Adrenal gland (tissue), 5 donors: ENCODE measurements at regions not wholly inside any gene's neighbourhood (a gene's known extent, or its start where the extent isn't known, plus 50 kb on each side); places are given as distances from the start of the nearest gene placed in this dataset.

Source experiments
- CTCF ChIP-seq, 6 experiments: fragments of 450-650 bp in 4 of 6; fragments of 200-600 bp in 2 of 6; sonication (generic) in 1 of 6; IDR thresholded peaks; 1 replicate in 5 of 6; 2 replicates in 1 of 6; pipeline versions ENCODE4 v1.5.1 to v1.8.0; 2016 to 2021; ENCODE audit warnings: antibody characterized with exemption in 6 of 6, mild to moderate bottlenecking in 2 of 6, moderate library complexity in 1 of 6
- POLR2A ChIP-seq, 2 donors: fragments of 450-650 bp; IDR thresholded peaks; one replicate each; pipeline ENCODE4 v1.6.1; 2017; ENCODE audit warnings: antibody characterized with exemption in 2 of 2, mild to moderate bottlenecking in 2 of 2, moderate library complexity in 1 of 2
- donor health status: DM: no; HTN: no; CAD: no.

DNA sequence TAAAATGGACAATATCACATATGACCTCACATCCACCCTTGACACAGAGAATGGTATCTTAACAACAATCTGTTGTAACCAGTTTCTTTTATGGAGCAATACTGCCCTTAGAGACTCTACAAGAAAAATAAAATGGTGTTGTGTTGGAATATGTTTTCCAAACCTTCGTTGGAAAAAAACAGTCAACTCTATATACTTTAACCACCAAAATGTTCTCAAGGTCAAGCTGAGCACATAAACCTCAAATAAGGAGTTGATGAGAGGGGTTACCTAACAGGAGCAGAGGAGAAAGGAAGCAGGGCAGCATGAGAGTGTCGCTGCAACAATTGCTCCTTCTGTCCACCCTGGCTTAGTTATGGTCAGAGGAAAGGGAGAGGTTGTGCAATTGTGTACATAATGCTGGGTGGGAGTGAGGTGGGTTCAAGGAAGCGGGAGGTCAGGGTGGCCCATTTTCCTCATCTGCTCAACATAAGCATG is 179.2 kb upstream of the BMP4 start:
- TF ChIP-seq CTCF (IDR thresholded peaks at IDR 0.05) (no peak), POLR2A (IDR thresholded peaks at IDR 0.05) (no peak)
